CD4-positive, alpha-beta T cell treated with Interleukin-4 for 1 hour (primary cell): ENCODE measurements at regions not wholly inside any gene's neighbourhood (a gene's known extent, or its start where the extent isn't known, plus 50 kb on each side); places are given as distances from the start of the nearest gene placed in this dataset.

ENCODE experiments used
- DNase-seq, 2 donors: peaks; one replicate each; pipeline ENCODE4 v3.0.0-alpha.2; 2020 to 2022

DNA sequence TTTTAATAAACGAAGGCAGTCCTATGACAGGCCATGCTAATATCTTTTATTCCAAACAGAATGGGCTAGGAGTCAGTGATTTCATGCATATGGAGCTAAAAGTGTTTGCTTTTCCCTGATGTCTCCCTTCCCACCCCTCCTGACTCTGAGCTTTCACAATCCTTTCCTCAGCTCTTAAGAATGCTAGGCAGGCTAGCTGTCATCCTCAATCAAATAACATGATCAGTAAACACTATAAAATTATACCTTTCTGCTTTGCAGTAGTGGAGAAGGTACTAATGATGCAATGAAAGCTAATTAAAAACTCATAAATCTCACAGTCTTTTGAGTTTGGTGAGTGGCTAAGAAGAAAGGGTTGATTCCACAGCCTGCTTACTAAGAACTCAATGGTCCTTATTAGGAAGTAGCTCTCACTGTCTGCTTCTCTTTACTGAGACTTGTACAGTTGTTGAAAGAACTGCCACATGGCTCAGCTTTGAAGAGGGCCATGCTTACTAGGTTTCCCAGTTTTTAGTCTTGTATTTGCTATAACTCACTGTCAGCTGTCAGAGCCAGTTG, 250.9 kb upstream of the JAG1 start:
- DNase-seq, result no peak

DNA sequence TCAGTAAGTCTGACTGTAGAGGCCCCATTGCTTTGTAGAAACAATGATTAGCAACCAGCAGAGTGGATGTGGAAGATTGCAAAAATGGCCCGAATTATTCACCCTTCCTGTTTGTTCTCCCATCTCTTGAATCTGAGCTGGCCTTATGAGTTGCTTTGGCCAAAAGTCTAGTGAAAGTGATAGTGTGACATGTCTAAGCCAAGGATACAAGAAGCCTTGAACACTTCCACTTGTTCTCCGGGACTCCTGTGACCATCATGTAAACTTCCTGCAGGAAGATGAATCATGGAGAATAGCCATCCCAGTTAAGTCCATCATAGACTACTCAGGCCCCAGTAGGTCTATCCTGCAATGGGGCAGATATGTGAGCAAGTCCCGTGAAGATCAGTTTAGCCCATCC, 252.0 kb upstream of the JAG1 start:
- DNase-seq, result no peak

DNA sequence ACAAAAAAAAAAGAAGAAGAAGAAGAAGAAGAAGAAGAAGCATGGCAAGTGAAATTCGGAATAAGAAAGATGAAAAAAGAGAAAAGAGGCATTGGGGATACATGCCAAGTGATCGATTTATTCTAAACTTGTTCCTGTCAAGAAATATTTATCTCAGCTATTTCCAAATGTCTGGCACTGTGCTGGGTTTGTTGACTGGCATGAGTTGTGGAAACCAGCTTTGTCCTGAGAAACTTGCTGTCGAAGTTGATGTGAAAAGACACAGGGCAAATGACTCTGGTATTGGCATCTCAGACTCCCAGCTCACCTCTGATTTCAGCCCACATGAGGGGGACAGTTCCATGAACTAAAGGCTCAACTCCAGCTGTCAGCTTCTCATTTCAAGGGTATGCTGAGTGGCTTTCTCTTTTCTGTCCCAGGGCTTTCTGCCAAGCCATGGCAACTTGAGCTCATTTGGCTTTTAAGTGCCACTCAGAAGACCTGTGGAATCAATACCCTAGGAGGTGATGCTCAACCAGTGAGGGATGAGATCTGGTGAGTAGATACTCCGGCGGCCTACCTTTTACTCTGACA, 253.3 kb upstream of the JAG1 start:
- DNase-seq, result no peak

DNA sequence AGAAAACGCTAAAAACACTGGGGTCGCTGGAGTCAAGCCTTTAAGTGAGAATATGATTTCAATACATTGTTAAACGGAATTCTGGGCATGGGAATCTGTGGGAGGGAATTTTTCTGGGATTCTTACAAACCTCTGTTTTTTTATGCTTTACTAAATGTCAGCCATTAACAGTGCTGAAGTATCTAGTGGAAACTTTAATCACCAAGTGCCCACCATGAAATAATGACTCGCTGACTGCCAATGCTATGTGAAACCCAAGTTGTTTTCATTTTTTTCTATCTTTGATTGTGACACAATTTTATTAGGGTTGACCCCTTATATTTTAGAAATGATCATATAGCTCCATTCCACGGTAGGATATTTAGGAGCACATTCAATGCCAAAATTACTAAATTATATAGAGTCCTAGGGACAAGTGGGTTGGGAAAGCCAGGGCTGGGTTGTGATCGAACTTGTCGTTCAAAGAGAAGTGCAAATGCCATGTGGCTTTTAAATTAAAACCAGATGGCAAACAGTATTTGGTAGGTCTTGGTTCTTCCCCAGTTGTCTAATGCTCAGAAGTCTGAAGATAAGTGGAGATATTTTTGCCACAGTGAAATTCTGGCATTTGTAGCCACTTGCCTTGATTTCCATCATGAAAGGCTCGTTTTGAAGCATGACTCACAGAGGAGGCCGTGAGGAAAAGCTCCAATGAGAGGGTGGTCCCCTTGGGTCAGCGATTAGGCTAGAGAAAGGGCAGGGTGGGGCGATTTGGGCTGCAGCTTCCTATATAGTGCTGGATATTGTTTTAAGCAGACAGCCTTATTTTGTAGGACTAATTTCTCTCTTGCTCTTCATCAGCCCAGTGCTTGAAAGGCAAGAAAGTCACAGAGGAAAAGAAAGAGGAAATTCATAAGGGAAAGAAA, 254.4 kb upstream of the JAG1 start:
- DNase-seq, result no peak

DNA sequence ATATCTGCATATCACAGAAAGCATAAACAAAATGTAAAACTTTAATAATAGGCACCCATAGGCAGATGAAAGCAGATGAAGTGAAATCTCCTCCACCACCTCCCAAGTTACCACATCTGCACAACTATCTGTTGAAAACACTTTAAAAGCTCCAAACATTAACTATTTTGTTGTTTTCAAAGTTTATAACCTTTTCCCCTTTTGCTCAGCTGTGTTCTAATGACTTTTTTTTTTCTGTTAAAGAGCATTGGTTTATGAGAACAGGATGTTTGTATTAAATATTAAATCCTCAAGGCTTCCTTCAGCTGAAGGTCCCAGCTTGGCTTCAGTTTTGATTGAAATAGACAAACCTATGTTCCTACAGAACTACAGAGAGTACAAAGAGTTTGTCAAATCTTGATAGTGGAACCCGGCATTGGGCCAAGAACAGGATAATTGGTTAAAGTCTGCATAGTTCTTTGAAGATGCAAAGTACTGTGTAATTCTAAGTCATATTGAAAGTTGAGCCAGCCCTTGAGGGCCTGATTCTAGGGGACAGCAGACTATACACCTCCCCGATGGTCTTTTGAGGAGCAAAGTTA, 255.1 kb upstream of the JAG1 start:
- no peak for DNase-seq

DNA sequence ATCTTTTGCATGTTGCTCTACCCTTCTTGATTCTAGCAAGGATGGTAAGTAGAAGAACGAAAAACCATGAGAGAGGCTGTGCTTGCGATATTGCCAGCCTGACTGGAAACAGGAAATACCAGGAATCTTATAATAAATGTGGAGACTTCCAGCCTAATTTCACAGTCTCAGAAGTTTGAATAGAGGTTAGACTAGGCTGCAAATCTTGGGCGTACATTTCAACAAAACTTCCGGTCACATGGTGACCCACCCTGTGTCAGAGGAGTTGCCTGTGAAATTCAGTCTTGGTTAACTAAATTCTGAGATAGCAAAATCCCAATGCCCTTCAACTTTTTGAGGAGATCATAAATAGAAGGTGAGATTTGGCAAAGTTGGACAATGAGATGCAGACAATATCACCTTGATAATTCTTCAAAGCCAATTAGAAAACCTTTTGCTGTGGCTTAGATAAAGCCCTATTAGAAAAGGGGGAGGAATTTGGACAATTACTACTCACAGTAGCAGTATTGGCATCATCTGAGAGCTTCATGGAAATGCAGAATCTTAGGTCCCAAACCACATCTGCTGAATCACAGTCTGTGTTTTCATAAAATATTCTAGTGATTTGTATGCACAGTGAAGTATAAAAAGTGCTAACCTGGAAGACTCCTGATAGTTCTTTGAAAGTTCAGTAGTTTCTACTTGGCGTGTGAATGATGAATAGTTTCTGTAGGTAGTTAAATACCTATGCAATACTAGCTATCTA, 262.0 kb upstream of the JAG1 start:
- no peak for DNase-seq

DNA sequence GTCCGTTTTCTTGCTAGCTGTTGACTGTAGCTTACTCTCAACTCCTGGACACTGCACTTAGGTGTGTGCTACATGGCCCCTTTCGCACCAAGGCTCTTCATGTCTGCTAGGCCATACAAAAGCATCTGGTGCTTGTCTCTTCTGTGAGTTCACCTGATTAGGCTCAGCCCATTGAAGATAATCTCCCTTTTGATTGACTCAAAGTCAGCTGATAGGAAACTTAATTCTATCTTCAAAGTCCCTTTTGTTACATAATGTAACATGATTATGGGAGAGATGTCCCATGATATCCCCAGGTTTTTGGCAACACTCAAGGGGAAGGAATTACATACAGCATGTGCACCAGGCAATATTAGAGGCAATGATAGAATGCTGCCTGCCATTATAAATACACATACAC, 263.0 kb upstream of the JAG1 start:
- DNase-seq, result no peak

DNA sequence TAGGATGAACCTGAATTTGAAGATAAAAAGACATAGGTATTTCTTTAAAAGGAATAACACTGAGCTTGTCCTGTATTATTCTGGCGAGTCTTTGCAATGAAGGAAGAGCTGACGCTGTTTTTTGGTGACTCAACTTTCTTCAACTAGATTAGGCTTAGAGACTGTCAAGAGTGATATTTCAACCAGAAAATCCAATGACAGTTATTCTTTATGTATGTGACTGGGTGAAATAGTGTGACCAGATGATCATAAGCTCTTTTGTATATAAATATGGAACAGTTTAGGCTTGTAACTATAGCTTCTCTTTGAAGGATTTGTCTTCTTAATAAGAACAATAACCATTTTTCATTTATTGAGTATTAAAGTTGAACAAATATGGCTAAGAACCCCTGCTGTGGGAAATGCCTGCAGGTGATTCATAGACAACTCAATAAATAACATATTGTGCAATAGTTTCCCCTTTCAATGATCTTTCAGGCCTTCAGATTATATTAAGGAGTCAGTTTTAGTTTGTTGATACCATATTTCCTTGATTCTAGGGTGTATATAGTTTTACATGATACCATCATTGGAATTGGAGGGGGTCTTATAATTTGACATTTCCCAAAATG, 265.6 kb upstream of the JAG1 start:
- no peak for DNase-seq

DNA sequence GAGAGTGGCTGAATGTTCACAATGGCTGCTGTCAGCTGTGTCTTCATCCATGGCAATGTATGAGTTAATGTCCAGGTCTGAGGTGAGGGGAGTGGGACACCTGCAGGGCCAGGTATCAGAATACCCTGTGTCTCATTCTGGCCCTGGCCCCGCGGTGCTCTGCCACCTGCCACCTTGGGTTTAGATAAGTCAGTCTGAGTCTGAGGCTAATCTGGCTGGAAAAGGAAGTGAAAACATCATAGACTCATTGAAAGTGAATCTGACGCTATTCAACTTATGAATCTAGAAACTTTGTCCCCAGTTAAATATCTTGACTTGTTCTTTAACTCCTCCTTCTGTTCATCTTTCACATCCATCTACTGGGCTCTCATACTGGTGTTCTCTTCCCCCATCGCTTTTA, 267.1 kb upstream of the JAG1 start:
- no peak for DNase-seq

DNA sequence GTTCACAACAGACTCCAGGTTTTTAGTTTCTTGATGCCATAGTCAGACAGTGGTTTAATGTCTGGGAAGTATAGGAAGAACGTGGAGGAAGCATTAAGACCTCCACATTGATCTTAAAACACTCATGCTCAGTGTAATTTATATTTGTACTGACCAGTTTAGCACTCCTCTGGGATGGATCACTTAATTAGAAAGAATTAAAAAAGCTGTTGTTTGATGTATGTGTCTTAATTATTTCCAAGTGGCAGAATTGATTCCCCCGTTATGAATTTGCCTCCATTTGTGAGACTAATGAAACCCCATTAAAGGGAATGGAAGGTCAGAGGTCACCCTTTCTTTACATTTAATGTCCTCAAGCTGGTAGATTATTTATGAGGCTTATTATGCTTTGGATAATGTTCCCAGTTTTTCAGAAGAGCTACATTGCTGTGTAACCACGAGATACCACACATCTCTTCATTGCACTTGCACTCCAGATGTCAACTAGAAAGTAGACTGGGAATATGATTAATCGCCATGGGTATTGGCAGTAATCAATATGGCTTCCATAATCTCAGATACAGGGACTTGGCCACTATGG, 270.0 kb upstream of the JAG1 start:
- no peak for DNase-seq

DNA sequence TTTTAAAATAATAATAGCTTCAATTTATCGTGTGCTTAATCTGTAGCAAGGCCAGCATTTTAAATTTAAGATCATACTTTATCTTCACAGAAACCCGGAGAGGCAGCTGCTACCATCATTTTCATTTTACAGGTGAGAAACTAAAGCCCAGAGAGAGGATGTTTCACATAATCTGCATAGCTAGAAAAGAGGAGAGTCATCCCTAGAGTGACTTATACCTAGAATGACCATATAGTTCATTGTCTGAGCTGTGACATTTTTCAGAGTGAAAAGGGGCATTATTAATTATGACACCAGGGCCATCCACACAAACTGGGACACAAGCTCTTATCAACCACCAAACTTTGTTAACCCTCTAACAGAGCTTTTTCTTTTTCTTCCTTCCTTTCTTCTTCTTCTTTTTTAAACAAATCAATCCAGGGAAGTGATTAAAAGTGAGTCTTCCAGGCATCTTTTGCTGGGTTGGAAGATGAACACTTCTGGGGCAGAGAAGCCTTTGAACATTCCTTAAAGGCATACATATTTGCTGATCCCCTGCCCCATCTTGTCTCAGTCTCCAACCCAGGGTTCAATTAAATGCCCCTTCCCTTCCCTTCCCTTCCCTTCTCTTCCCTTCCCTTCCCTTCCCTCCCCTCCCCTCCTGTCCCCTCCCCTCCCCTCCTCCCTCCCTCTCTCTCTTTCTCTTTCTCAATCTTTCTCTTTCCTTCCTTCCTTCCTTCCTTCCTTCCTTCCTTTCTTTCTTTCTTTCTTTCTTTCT, 272.5 kb upstream of the JAG1 start:
- DNase-seq, result no peak

DNA sequence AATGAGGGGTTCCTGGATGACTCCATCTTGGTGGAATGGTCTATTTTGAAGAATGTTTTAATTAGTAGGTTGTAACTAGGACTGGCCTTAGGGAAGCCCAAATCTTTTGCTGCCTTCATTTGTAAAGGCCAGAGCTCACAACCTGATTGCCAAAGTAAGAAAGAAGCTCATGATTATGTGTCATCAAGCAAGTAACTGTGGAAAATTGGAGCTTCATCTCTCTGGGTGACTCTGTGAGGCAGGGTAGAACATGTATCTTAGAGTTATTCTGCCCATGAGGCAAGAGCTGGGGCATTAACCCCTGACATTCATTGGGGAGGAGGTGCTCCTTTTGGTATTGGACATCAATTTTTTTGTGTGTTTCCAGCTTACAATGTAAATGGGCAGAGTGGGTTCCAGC, 273.9 kb upstream of the JAG1 start:
- DNase-seq, result no peak

DNA sequence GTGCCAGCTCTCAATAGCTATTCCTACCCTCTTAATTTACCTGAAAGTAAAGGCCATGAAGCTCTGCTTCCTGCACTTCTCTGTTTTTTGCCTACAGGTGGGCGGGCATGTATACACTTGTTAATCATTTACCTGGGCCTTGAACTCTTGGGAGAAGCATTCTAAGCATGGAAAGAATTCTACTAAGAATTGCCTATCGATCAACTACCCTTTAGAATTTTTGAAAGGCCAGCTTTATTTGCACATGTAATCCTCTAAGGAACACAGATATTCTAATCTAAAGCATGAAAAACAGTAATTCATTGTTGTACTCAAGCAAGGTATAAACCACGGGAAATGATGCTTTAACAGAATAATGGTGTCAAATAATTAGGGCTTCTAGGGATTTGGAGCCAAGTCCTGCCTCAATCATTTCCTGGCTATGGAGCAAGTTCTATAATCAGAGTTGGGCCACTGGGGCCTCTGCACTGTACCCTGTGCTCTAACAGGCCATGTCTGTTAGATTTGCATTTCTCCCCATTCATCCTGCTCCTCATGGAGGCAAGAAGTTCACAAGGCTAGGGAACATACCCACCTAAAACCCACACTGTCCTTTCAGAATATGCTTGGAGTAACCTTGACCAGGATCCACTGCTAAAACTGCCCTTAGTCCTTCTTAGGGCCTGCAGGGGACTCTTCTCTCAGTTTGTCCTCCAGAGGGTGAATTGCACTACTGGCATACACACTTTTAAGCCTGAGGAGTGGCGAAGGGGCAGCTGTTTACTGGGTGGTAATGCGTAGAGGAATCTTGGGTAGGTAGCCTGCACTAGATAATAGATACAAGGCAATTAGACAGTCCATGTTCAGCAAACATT, 276.4 kb upstream of the JAG1 start:
- no peak for DNase-seq

DNA sequence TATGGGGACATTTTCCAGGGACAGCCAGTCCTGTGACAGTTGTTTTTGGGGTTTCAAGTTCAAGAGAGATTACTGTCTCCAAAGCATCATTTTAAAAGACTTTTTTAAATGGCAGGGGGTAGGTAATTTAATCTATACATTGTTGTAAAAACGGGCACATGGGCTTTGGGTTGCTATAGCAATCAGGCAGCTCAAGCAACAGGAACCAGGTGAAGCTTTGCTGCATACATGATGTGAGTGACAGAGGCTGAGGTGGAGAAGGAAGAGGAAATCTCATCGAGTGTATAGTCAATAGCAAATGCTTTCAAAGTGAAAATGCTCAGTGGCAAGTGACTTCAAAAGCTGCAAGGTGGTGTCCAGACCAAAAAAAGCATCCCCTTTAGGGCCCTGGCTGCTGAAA, 277.4 kb upstream of the JAG1 start:
- DNase-seq, result no peak

DNA sequence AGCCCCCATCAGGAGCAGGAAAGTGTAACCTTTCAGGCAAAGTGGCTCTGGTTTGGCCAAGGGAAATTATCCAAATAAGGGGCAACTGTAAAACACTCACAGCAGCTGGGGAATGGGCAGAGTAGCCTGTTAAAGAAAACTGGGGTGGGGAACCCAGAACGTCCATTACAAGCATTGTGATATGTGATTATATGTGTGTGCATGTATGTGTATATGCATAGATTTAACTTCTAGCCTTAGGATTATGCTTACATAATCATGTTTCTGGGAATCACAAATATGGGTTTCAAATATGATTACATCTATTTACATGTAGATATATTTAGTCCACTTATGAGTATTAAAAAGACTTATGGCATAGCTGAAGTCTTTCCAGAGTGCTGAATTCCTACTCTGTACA, 278.1 kb upstream of the JAG1 start:
- DNase-seq, result no peak

DNA sequence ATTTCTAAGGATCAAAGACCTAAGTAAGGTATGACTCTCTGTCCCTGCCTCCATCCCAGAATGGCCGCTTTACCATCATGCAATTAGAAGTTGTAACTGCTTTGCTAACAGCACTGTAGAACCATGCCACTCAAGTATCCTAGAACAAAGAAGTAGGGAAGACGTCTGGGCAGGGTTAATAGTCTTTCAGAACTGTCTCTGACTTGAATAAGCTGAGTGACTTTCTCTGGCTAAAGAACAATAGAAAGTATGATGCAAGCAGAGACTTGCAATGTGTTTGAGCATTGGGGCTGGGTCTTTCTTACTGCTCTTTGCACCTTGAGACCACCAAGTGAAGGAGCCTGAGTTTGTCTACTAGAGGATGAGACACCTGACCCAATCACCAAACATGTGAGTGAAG, 279.6 kb upstream of the JAG1 start:
- DNase-seq, result no peak

DNA sequence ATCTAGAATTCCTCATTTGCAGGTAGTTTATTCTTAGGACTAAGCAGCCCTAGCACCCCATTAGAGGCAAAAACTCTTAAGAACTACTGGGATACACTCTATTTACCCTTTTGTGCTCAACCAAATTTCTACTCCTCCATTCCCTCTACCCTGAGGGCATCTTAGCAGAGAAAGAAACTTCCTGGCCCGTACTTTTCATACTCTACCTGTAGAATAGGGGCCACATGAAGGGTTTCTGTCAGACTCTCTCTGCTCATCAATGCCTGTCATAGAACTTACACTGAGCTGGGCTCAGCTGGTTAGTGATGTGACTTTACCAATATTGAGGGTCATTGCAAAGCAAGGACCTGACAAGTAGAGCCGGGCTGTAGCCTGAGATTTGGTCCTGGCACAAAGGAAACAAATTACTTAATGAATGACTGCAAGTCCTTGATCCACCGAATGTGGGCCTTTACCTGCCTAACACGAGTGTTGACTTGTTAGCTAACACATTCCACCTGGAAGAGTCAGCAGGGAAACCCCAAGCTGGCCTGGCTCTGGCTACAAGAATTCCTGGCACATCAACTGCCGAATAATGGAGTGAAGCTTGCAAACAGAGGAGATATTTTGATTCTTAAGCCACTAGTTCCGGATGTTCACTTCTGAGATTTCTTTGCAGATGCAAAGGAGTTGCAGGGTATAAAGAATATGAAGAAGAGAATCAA, 280.5 kb upstream of the JAG1 start:
- DNase-seq, result no peak

DNA sequence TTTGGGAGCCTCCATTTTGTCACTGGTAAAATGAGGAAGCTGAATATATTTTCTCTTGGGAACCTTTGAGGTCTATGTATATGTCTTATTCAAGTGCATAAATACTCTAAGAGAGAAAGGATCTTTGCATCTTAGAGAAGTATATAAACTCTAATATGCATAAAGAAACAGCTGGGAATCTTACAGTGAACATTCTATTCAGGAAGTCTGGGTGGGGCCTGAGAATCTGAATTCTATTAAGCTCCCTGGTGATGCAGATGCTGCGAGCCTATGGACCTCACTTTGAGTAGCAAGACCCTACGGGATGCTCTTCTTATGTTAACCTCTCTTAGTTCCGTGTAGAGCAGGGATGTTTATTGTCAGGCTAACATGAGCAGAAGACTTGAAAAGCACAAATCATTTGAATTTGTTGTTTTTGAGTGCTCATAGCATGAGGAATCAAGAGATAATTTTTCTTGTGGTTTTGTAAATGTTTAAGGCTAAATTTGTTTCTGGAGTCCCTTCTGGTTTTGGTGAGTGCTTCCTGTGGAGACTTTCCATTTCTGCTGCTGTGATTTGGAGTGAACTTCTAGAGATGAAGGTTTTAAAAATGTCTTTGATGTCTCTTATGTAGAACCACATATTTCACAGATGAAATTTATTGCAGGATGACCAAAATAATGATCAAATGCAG, 281.2 kb upstream of the JAG1 start:
- DNase-seq, result no peak

DNA sequence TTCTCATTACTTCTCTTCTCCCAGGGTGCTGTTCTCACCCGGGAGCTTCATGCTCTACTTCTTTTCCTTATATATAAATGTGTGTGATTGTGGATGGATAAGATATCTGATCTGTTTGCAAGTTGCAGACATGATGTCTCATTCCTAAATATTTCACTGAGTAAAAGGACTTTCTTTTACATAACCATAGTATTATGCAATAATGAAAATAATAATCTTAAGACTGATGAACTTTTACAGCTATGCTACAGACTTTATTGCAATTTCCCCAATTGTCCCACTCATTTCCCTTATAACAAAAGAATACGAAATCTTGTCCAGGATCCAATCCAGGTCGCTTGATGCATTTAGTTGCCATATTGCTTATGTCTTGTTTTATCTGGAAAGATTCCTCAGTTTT, 284.5 kb upstream of the JAG1 start:
- DNase-seq, result no peak

DNA sequence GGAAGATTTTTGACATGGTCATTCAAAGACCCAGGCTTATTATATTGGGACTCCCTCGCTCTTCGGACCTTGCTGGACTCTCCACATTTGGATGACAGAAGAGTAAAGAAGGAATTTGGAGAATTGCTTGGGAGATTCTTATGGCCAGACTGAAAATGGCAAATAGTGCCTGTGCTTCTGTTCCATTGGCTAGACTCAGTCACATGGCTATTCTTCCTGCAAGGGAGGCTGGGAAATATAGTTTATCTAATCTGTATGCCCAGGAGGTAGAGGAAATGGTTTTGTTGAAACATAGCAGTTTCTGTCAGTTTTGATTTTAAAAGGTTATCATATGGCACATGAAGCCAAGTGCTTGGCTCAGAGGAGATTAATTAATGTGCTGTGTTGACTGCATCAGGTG, 286.6 kb upstream of the JAG1 start:
- DNase-seq, result no peak
